Lower lobe of right lung (tissue), 2 donors: ENCODE measurements at regions not wholly inside any gene's neighbourhood (a gene's known extent, or its start where the extent isn't known, plus 50 kb on each side); places are given as distances from the start of the nearest gene placed in this dataset.

Experiments used
- ATAC-seq, 2 donors: fragments of 200-7000 bp; cut with Tn5 transposase; one replicate each; pipeline ENCODE4 v1.9.1; 2020 to 2022; ENCODE audit warnings: mild to moderate bottlenecking in 2 of 2, moderate library complexity in 2 of 2
- DNase-seq: peaks from one replicate; pipeline ENCODE4 v3.0.0-alpha.2; 2020
- H3K27ac ChIP-seq: fragments of 200-600 bp; one replicate; pipeline ENCODE4 v1.8.0; 2022
- H3K27me3 ChIP-seq: fragments of 200-600 bp; one replicate; pipeline ENCODE4 v1.8.0; 2022; ENCODE audit warnings: low read depth
- H3K36me3 ChIP-seq: fragments of 200-600 bp; one replicate; pipeline ENCODE4 v1.8.0; 2022; ENCODE audit warnings: mild to moderate bottlenecking
- H3K4me1 ChIP-seq: fragments of 200-600 bp; one replicate; pipeline ENCODE4 v1.8.0; 2022
- H3K4me3 ChIP-seq: fragments of 200-600 bp; one replicate; pipeline ENCODE4 v1.8.0; 2022; ENCODE audit warnings: mild to moderate bottlenecking
- H3K9me3 ChIP-seq: fragments of 200-600 bp; one replicate; pipeline ENCODE4 v1.8.0; 2022
- CTCF ChIP-seq: fragments of 200-600 bp; IDR thresholded peaks from one replicate; pipeline ENCODE4 v1.8.0; 2022; ENCODE audit warnings: antibody characterized with exemption, mild to moderate bottlenecking
- intact Hi-C: fragments of 100-400 bp; cut with DNase I; formaldehyde crosslinking; loops from one replicate; pipeline ENCODE4 v1.11.0; 2022
- donor health status: DM: no; HTN: yes; CAD: no; lungs with severe emphysema.

- Histone ChIP-seq H3K27me3 (peaks cover 11% of the 10 kb centered on the region), H3K4me1 (no peaks in the 10 kb centered on the region), H3K4me3 (no peak overlapping the region), H3K36me3 (no peaks in the 10 kb centered on the region), H3K9me3 (no peaks in the 10 kb centered on the region), H3K27ac (no peak overlapping the region)
- TF ChIP-seq CTCF = no peak
- intact Hi-C loops = no loop called here
- no peak for DNase-seq
- ATAC-seq = no peak
These were observed 189.3 kb upstream of the NECTIN1 start for GRCh38 chr11:119918347-119918746.

- H3K36me3 ChIP-seq = no peaks in the 10 kb centered on the region
These were observed 187.6 kb upstream of the NECTIN1 start for GRCh38 chr11:119916568-119916967.

GRCh38 chr11:119912229-119912628, 183.2 kb upstream of the NECTIN1 start:
- DNase-seq (no peak), ATAC-seq (no peak)
- H3K9me3 ChIP-seq = no peaks in the 10 kb centered on the region
- H3K4me1 ChIP-seq = peaks cover 4% of the 10 kb centered on the region
- no peak overlapping the region for H3K27ac ChIP-seq
- intact Hi-C loops = no loop called here
- H3K36me3 ChIP-seq = no peaks in the 10 kb centered on the region
- H3K4me3 ChIP-seq = no peak overlapping the region
- TF ChIP-seq CTCF = no peak
- no peaks in the 10 kb centered on the region for H3K27me3 ChIP-seq

More at GRCh38 chr11:119916568-119916967, 187.6 kb upstream of the NECTIN1 start:
- H3K27me3 ChIP-seq = peaks cover 11% of the 10 kb centered on the region
- no peaks in the 10 kb centered on the region for H3K4me1 ChIP-seq
- ATAC-seq (no peak), DNase-seq (no peak)
- intact Hi-C loops = no loop called here
- no peaks in the 10 kb centered on the region for H3K9me3 ChIP-seq
- H3K27ac ChIP-seq = no peak overlapping the region
- no peak overlapping the region for H3K4me3 ChIP-seq
- TF ChIP-seq CTCF = no peak

- TF ChIP-seq CTCF = no peak
- DNase-seq = no peak
- intact Hi-C loops = no loop called here
- no peaks in the 10 kb centered on the region for H3K36me3 ChIP-seq
- no peak for ATAC-seq
- peaks cover 4% of the 10 kb centered on the region for H3K4me1 ChIP-seq
- H3K4me3 ChIP-seq = no peak overlapping the region
- H3K27me3 ChIP-seq = no peaks in the 10 kb centered on the region
- no peaks in the 10 kb centered on the region for H3K9me3 ChIP-seq
- no peak overlapping the region for H3K27ac ChIP-seq
These were observed 181.7 kb upstream of the NECTIN1 start for GRCh38 chr11:119910650-119911049.

GRCh38 chr11:119910051-119910450, 181.1 kb upstream of the NECTIN1 start:
- no peaks in the 10 kb centered on the region for H3K27me3 ChIP-seq
- no peak for ATAC-seq
- intact Hi-C loops = no loop called here
- no peak for TF ChIP-seq CTCF
- no peaks in the 10 kb centered on the region for H3K36me3 ChIP-seq
- H3K9me3 ChIP-seq = no peaks in the 10 kb centered on the region
- H3K4me1 ChIP-seq = peaks cover 4% of the 10 kb centered on the region
- no peak for DNase-seq
- no peak overlapping the region for H3K4me3 ChIP-seq
- no peak overlapping the region for H3K27ac ChIP-seq

GRCh38 chr11:119909495-119909894, 180.5 kb upstream of the NECTIN1 start:
- no peak for ATAC-seq
- Histone ChIP-seq H3K4me3 (no peak overlapping the region), H3K27ac (no peak overlapping the region), H3K36me3 (no peaks in the 10 kb centered on the region), H3K27me3 (no peaks in the 10 kb centered on the region), H3K4me1 (peaks cover 4% of the 10 kb centered on the region), H3K9me3 (no peaks in the 10 kb centered on the region)
- intact Hi-C loops = no loop called here
- DNase-seq = no peak
- TF ChIP-seq CTCF = no peak
